Activated CD4-positive, alpha-beta memory T cell treated with anti-CD3 and anti-CD28 coated beads for 36 hours (primary cell): ENCODE measurements at regions not wholly inside any gene's neighbourhood (a gene's known extent, or its start where the extent isn't known, plus 50 kb on each side); places are given as distances from the start of the nearest gene placed in this dataset.
"Not testable (repeated sequence)": the region's sequence is repeated elsewhere in the genome, so short reads cannot be mapped to it uniquely, and the experiment has no call there.

ENCODE experiments used
- CTCF ChIA-PET: fragments of 350-600 bp; sonication (Branson Sonifier 250); formaldehyde crosslinking; loops from one replicate; lab custom pipeline; 2021; ENCODE audit warnings: antibody characterized with exemption, inconsistent platforms; lab: Charles Lee
- POLR2A ChIA-PET: fragments of 350-600 bp; sonication (Branson Sonifier 250); formaldehyde crosslinking; loops from one replicate; lab custom pipeline; 2021; ENCODE audit warnings: antibody characterized with exemption; lab: Charles Lee
- DNase-seq: peaks from one replicate; pipeline ENCODE4 v3.0.0-alpha.2; 2020
- H3K27ac Mint-ChIP-seq: one replicate; pipeline ENCODE4 v1.8.0; 2021; ENCODE audit warnings: mixed read lengths
- H3K27me3 Mint-ChIP-seq: one replicate; pipeline ENCODE4 v1.8.0; 2021; ENCODE audit warnings: mixed read lengths
- H3K36me3 Mint-ChIP-seq: one replicate; pipeline ENCODE4 v1.8.0; 2021; ENCODE audit warnings: mixed read lengths
- H3K4me1 Mint-ChIP-seq: one replicate; pipeline ENCODE4 v1.8.0; 2021; ENCODE audit warnings: low read depth, mixed read lengths
- H3K4me3 Mint-ChIP-seq: one replicate; pipeline ENCODE4 v1.8.0; 2021; ENCODE audit warnings: mild to moderate bottlenecking, mixed read lengths
- H3K9me3 Mint-ChIP-seq: one replicate; pipeline ENCODE4 v1.8.0; 2021; ENCODE audit warnings: mixed read lengths
- intact Hi-C: fragments of 100-400 bp; cut with micrococcal nuclease; formaldehyde crosslinking; loops from one replicate; pipeline ENCODE4 v1.15.1; 2023

DNA sequence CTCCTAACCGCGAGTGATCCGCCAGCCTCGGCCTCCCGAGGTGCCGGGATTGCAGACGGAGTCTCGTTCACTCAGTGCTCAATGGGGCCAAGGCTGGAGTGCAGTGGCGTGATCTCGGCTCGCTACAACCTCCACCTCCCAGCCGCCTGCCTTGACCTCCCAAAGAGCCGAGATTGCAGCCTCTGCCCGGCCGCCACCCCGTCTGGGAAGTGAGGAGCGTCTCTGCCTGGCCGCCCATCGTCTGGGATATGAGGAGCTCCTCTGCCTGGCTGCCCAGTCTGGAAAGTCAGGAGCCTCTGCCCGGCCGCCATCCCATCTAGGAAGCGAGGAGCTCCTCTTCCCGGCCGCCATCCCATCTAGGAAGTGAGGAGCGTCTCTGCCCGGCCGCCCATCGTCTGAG, 58.8 kb upstream of the ANKRD30BL start:
- POLR2A ChIA-PET, CTCF ChIA-PET, H3K27ac Mint-ChIP-seq, H3K36me3 Mint-ChIP-seq, H3K27me3 Mint-ChIP-seq, H3K4me3 Mint-ChIP-seq, H3K9me3 Mint-ChIP-seq, DNase-seq, intact Hi-C loops, H3K4me1 Mint-ChIP-seq: not testable (repeated sequence)

DNA sequence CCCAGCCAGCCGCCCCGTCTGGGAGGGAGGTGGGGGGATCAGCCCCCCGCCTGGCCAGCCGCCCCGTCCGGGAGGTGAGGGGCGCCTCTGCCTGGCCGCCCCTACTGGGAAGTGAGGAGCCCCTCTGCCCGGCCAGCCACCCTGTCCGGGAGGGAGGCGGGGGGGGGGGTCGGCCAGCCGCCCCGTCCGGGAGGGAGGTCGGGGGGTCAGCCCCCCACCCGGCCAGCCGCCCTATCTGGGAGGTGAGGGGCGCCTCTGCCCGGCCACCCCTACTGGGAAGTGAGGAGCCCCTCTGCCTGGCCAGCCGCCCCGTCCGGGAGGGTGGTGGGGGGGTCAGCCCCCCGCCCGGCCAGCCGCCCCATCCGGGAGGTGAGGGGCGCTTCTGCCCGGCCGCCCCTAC, 60.1 kb upstream of the ANKRD30BL start:
- CTCF ChIA-PET, H3K4me1 Mint-ChIP-seq, H3K4me3 Mint-ChIP-seq, H3K36me3 Mint-ChIP-seq, H3K27me3 Mint-ChIP-seq, H3K27ac Mint-ChIP-seq, DNase-seq, POLR2A ChIA-PET, H3K9me3 Mint-ChIP-seq, intact Hi-C loops: not testable (repeated sequence)

DNA sequence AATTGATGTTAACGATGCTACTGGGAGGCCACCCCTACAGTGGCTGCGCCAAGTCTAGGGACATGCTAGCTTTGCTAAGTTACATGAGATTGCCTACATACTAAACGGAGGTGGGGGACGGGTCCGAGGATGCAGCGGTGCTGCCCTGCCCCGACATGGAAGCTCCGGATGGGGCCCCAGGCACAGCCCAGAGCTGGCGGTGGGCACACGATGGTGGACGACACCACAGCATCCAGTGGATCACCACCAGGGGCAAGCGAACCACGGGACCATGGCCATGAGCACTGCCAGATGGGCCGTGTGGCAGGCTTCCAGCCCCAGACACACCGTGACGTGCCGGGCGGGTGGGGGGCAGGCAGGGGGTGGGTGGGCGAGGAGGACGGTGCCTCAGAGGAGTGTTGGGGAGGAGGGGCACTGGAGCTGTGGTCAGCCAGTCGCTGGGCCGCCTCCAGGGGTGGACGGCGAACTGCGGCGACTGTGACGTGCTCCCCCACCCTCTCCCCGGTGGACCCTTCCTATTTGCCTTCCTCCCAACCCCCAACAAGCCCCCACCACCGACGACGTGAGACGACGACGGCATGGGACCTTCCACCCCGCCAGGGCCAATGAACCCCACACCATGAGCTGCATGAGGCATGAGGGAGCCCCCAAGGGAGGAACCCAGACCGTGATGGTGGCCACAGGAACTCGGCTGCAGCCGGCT, 90.6 kb upstream of the ANKRD30BL start:
- peaks cover 9% of the 10 kb centered on the region for H3K36me3 Mint-ChIP-seq
- H3K27me3 Mint-ChIP-seq = peaks cover 11% of the 10 kb centered on the region
- intact Hi-C loops = no loop called here
- no peak overlapping the region for H3K4me3 Mint-ChIP-seq
- no peak for DNase-seq
- H3K27ac Mint-ChIP-seq = no peak overlapping the region
- peaks cover 23% of the 10 kb centered on the region for H3K9me3 Mint-ChIP-seq
- no peaks in the 10 kb centered on the region for H3K4me1 Mint-ChIP-seq
- POLR2A ChIA-PET = no interaction called here
- CTCF ChIA-PET = no interaction called here

DNA sequence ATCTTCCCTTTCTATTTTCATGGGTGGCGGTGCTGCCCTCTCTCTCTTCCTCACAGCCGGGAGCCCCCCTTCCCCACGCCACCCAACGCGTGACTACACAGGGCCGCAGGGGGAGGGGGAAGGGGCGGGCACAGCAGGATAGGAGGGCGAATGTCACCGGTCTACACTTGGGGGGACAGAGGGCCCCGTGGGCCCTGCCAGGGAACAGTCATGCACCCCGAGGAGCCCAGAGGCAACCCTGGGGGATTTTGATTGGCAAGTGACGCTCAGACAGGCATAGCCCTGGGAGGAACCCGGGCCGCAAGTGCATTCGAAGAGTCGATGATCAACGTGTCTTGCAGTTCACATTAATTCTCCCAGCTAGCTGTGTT, 91.1 kb upstream of the ANKRD30BL start:
- Mint-ChIP-seq H3K4me3 (no peak overlapping the region), H3K36me3 (peaks cover 9% of the 10 kb centered on the region), H3K4me1 (no peaks in the 10 kb centered on the region), H3K9me3 (peaks cover 23% of the 10 kb centered on the region), H3K27me3 (peaks cover 11% of the 10 kb centered on the region), H3K27ac (no peak overlapping the region)
- POLR2A ChIA-PET = no interaction called here
- CTCF ChIA-PET = no interaction called here
- intact Hi-C loops = no loop called here
- DNase-seq = no peak

DNA sequence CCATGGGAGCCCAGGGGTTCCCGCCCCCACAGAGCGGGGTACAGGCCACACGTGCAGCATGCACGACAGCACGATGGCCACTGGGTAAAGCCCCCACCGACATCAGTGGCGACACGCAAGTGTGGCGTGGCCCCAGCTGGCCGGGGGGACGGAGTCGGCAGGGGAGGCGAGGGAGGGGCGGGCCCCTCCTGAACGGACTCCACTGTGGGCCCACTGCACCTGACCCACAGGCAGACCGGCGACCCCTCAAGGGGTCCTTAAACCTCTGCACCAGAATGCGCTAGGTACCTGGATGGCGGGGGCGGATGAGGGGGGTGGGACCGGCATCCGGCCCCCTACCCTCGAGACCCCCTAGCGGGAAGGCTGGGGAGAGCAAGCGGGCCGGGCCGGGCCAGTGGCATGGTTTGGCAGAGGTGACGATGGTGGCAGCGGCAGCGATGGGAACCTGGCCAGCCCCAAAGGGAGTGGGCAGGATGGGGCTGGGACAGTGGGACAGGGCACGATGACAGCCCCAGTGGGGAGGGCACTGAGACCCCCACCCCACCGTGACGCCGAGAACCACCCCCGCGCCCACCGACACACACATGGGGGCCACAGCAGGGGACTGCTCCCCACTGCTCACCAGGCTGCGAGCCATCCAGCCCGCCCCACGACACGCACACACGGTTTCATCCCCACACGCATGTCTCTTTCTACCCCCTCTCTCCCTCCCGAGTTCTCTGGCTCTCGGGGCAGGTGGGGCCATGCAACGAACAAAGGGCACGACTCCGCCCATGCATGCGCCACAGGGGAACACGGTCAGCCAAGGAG, 91.9 kb upstream of the ANKRD30BL start:
- intact Hi-C loops = no loop called here
- Mint-ChIP-seq H3K4me3 (no peak overlapping the region), H3K36me3 (peaks cover 9% of the 10 kb centered on the region), H3K27ac (no peak overlapping the region), H3K9me3 (peaks cover 16% of the 10 kb centered on the region), H3K27me3 (peaks cover 11% of the 10 kb centered on the region), H3K4me1 (no peaks in the 10 kb centered on the region)
- DNase-seq = no peak
- POLR2A ChIA-PET = no interaction called here
- CTCF ChIA-PET = no interaction called here

DNA sequence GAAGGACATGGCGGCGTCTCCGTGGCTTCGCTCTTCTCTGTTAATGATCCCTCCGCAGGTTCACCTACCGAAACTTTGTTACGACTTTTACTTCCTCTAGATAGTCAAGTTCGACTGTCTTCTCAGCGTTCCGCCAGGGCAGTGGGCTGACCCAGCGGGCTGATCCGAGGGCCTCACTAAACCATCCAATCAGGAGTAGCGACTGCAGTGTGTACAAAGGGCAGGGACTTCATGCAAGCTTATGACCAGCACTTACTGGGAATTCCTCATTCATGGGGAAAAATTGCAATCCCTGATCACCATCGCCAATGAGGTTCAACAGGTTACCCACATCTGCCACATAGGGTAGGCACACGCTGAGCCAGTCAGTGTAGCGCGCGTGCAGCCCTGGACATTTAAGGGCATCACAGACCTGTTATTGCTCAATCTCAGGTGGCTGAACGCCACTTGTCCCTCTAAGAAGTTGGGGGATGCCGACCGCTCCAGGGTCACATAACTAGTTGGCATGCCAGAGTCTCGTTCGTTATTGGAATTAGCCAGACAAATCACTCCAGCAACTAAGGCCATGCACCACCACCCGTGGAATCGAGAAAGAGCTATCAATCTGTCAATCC, 92.7 kb upstream of the ANKRD30BL start:
- H3K36me3 Mint-ChIP-seq, H3K27ac Mint-ChIP-seq, H3K4me1 Mint-ChIP-seq, DNase-seq, H3K4me3 Mint-ChIP-seq, POLR2A ChIA-PET, CTCF ChIA-PET, intact Hi-C loops: not testable (repeated sequence)
- Mint-ChIP-seq H3K27me3 (peaks cover 15% of the 10 kb centered on the region), H3K9me3 (peaks cover 13% of the 10 kb centered on the region)

DNA sequence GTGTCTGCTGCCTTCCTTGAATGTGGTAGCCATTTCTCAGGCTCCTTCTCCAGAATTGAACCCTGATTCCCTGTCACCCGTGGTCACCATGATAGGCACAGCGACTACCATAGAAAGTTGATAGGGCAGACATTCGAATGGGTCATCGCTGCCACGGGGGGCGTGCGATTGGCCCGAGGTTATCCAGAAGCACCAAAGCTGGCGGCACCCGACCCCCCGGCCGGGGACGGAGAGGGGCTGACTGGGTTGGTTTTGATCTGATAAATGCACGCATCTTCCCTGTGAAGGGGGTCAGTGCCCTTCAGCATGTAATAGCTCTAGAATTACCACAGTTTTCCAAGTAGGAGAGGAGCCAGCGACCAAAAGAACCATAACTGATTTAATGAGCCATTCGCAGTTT, 94.0 kb upstream of the ANKRD30BL start:
- POLR2A ChIA-PET = no interaction called here
- Mint-ChIP-seq H3K4me3 (no peak overlapping the region), H3K27ac (no peak overlapping the region)

DNA sequence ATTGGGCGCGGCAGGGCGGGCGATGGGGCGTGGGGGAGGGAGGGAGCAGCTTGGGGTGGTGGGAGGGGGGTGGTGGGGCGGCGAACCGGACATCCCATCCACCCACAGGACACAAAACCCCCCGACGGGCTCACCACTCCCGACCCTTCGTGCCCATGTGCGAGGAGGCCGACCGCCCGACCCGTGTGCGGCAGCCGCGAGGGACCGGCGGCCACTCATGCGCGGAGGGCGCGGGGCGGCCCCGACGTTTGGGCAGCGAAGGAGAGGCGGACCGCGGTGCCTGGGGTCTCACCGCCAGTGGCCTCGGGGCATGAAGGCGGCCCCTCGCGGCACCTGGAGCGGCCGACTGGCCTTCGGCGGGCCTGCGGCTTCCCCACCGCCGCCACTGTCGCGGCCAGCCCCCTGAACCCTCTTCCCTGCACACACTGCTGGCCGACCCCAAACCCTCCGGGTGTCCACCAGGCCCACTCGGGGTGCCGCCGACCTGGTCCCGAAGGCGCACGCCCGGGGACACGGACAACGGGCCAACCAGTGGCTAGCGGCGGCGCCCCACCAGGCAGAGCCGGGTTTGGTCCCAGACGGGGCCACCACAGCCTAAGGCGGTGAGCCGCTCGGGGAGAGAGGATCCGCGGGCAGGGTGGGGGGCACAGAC, 94.6 kb upstream of the ANKRD30BL start:
- H3K36me3 Mint-ChIP-seq = peaks cover 4% of the 10 kb centered on the region
- no peak overlapping the region for H3K4me3 Mint-ChIP-seq
- peaks cover 19% of the 10 kb centered on the region for H3K27me3 Mint-ChIP-seq
- POLR2A ChIA-PET = no interaction called here
- H3K27ac Mint-ChIP-seq = no peak overlapping the region
- no peak for DNase-seq
- intact Hi-C loops = no loop called here
- H3K9me3 Mint-ChIP-seq = peaks cover 2% of the 10 kb centered on the region
- CTCF ChIA-PET = no interaction called here
- no peaks in the 10 kb centered on the region for H3K4me1 Mint-ChIP-seq

More for the DNA sequence above, 94.0 kb upstream of the ANKRD30BL start:
- H3K4me1 Mint-ChIP-seq = no peaks in the 10 kb centered on the region
- CTCF ChIA-PET = no interaction called here
- intact Hi-C loops = no loop called here
- peaks cover 19% of the 10 kb centered on the region for H3K27me3 Mint-ChIP-seq
- H3K9me3 Mint-ChIP-seq = peaks cover 2% of the 10 kb centered on the region
- DNase-seq = no peak
- H3K36me3 Mint-ChIP-seq = peaks cover 4% of the 10 kb centered on the region

DNA sequence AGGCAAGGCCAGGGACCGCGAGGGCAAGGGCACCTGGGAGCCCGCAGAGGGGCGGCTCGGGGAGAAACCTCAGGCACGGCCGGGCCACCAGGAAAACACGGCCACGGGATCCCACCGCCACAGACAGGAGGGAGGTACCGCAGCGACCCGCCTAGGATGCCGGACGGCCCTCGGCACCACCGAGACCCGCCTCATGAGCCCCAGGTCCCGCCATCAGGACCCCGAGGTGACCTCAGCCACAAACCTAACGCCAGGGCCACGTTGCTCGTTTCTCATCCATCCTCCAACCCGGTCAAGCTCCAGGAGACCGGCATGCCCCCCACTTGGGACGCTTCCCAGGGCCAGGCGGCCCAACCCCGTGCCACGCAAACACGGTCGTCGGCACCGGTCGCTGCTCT, 95.2 kb upstream of the ANKRD30BL start:
- H3K4me1 Mint-ChIP-seq, intact Hi-C loops, POLR2A ChIA-PET, H3K9me3 Mint-ChIP-seq, CTCF ChIA-PET, DNase-seq, H3K36me3 Mint-ChIP-seq, H3K4me3 Mint-ChIP-seq, H3K27ac Mint-ChIP-seq: not testable (repeated sequence)
- peaks cover 19% of the 10 kb centered on the region for H3K27me3 Mint-ChIP-seq

DNA sequence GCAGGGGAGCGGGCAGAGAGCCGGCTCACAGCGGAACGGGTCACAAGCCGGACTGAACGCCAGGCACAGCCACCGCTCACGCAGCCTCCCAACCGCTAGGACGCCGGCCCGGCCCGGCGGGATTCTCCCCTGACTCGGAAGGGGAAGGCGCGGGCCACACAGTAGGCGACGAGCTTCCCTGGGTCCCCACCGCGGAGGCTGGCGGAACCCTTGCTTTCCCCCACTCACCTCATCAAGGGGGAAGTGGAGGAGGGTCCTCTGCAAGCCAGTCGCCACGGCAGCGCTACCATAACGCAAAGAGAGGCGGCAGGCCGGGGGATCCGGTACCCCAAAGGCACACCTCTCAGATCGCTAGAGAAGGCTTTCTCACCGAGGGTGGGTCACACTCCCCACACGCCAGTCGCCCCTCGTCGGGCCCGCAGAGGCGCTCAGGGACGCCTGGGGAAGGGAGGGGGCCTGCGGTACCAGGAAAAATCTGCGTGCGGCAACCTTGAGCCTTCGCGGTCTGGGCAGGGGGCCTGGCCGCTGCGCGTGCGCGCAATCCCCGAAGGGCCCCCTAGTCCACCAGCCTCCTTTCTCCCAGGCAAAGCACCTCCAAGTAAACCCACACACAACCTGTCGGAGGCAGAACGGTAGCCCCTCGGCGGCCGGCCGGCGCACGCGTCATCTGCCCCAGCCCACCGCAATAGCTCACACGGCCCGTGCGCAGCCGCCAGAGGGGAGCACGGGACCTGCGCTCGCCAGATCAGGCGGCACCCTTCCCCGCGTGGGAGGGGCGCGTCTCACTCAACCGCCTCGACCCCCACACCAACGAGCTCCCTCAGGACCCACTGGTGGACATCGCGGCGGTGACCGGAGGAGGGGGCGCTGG, 95.8 kb upstream of the ANKRD30BL start:
- H3K36me3 Mint-ChIP-seq, H3K9me3 Mint-ChIP-seq, POLR2A ChIA-PET, CTCF ChIA-PET, H3K27ac Mint-ChIP-seq, H3K4me3 Mint-ChIP-seq, DNase-seq, intact Hi-C loops, H3K4me1 Mint-ChIP-seq: not testable (repeated sequence)
- peaks cover 19% of the 10 kb centered on the region for H3K27me3 Mint-ChIP-seq

DNA sequence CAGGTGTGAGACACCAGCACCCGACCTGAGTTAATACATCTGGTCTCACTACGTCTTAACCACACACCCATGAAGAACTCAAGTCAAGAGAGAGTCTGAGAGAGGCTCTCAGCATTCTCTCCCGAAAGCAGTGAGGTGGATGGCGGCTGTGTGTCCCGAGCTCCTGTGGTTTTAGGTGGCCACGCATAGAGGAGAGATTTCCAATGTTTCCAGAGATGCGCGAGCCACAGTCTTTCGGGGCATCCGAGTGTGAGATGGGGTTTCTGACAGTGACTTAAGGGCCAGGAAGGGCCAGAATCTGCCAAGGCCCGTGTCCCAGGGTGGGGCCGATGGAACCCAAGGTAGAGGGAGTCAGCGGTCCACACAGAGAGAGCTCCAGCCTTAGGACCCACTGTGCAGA, 97.5 kb upstream of the ANKRD30BL start:
- CTCF ChIA-PET, H3K27ac Mint-ChIP-seq, DNase-seq, H3K4me3 Mint-ChIP-seq, intact Hi-C loops, H3K9me3 Mint-ChIP-seq, POLR2A ChIA-PET, H3K4me1 Mint-ChIP-seq, H3K36me3 Mint-ChIP-seq: not testable (repeated sequence)
- H3K27me3 Mint-ChIP-seq = peaks cover 18% of the 10 kb centered on the region
